Kidney (tissue), 13 donors: ENCODE measurements at regions not wholly inside any gene's neighbourhood (a gene's known extent, or its start where the extent isn't known, plus 50 kb on each side); places are given as distances from the start of the nearest gene placed in this dataset.

ENCODE experiments used
- DNase-seq, 5 donors: peaks; one replicate each; pipeline ENCODE4 v3.0.0-alpha.2; 2013 to 2020
- FAIRE-seq: peaks from 2 replicates; lab custom pipeline; 2012; peaks lifted over from hg19 to GRCh38; lab: Jason Lieb, UNC
- H3K27ac ChIP-seq, 2 donors: one replicate each; pipeline ENCODE4 v1.7.0; 2013; ENCODE audit warnings: low read depth in 2 of 2, low read length in 2 of 2, inconsistent platforms in 1 of 2
- H3K27me3 ChIP-seq: one replicate; pipeline ENCODE4 v1.7.1; 2013; ENCODE audit warnings: low read length, inconsistent platforms; ENCODE audit not compliant: control insufficient read depth, insufficient read depth
- H3K36me3 ChIP-seq, 3 donors: one replicate each; pipeline versions ENCODE4 v1.7.0 to v1.7.1; 2013; ENCODE audit warnings: low read length in 3 of 3, control low read depth in 1 of 3, inconsistent platforms in 1 of 3; ENCODE audit not compliant: insufficient read depth in 3 of 3, control insufficient read depth in 2 of 3
- H3K4me1 ChIP-seq, 3 donors: one replicate each; pipeline versions ENCODE4 v1.7.0 to v1.7.1; 2013; ENCODE audit warnings: low read length in 3 of 3, inconsistent platforms in 1 of 3, low read depth in 1 of 3; ENCODE audit not compliant: control insufficient read depth in 2 of 3, insufficient read depth in 2 of 3
- H3K4me3 ChIP-seq, 3 donors: one replicate each; pipeline versions ENCODE4 v1.7.0 to v1.8.1; 2013; ENCODE audit warnings: low read length in 3 of 3, control low read depth in 1 of 3, inconsistent platforms in 1 of 3
- H3K9ac ChIP-seq, 3 donors: one replicate each; pipeline versions ENCODE4 v1.7.0 to v1.7.1; 2013; ENCODE audit warnings: low read length in 3 of 3, control low read depth in 1 of 3, inconsistent platforms in 1 of 3
- H3K9me3 ChIP-seq, 3 donors: one replicate each; pipeline versions ENCODE4 v1.7.0 to v1.7.1; 2013; ENCODE audit warnings: low read length in 3 of 3, control low read depth in 1 of 3, inconsistent platforms in 1 of 3; ENCODE audit not compliant: control insufficient read depth in 2 of 3, insufficient read depth in 1 of 3
- intact Hi-C: fragments of 100-400 bp; cut with DNase I; formaldehyde crosslinking; loops from one replicate; pipeline ENCODE4 v1.11.1; 2022
- TF ChIP-seq, protein P1 (sequence below): IDR thresholded peaks from 3 replicates; pipeline ENCODE4 v1.5.1; 2012; ENCODE audit warnings: mild to moderate bottlenecking, moderate library complexity, borderline replicate concordance; ENCODE audit not compliant: insufficient read depth; ENCODE audit errors: extremely low read depth
- donor health status: control.
- donor health status: control.
- donor health status: control.
- donor health status: control.
- donor health status: control.
- donor health status: DM: yes; HTN: yes; CAD: no.
- donor health status: Normal renal cell carcinoma (clear cell type).

DNA sequence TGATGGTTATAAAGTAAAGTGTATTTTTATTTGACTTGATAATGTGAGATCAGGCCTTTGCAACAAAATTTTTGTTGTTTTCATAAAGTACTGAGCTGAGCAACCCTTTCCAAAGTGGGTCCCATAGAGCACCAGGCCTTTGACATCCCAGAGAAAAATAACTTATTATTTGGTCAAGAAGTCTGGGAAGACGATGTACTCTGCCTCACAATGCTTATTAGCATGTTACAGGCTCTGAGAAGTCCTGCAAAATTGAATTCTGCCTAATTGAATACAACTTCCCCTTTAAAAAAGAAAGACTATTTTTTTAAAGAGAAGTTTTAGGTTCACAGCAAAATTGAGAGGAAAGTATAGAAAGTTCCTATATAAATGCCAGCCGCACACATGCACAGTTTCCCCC, 151.5 kb upstream of the TCF4 start:
- intact Hi-C loops, result no loop called here
- no peak overlapping the region for H3K9ac ChIP-seq
- no peak for FAIRE-seq
- no peaks in the 10 kb centered on the region for H3K9me3 ChIP-seq
- no peak overlapping the region for H3K27ac ChIP-seq
- H3K4me1 ChIP-seq, result no peaks in the 10 kb centered on the region
- DNase-seq, result no peak
- H3K4me3 ChIP-seq, result no peak overlapping the region
- no peaks in the 10 kb centered on the region for H3K36me3 ChIP-seq
- TF ChIP-seq, protein P1, sequence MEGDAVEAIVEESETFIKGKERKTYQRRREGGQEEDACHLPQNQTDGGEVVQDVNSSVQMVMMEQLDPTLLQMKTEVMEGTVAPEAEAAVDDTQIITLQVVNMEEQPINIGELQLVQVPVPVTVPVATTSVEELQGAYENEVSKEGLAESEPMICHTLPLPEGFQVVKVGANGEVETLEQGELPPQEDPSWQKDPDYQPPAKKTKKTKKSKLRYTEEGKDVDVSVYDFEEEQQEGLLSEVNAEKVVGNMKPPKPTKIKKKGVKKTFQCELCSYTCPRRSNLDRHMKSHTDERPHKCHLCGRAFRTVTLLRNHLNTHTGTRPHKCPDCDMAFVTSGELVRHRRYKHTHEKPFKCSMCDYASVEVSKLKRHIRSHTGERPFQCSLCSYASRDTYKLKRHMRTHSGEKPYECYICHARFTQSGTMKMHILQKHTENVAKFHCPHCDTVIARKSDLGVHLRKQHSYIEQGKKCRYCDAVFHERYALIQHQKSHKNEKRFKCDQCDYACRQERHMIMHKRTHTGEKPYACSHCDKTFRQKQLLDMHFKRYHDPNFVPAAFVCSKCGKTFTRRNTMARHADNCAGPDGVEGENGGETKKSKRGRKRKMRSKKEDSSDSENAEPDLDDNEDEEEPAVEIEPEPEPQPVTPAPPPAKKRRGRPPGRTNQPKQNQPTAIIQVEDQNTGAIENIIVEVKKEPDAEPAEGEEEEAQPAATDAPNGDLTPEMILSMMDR, result no peak
- H3K27me3 ChIP-seq, result no peaks in the 10 kb centered on the region

DNA sequence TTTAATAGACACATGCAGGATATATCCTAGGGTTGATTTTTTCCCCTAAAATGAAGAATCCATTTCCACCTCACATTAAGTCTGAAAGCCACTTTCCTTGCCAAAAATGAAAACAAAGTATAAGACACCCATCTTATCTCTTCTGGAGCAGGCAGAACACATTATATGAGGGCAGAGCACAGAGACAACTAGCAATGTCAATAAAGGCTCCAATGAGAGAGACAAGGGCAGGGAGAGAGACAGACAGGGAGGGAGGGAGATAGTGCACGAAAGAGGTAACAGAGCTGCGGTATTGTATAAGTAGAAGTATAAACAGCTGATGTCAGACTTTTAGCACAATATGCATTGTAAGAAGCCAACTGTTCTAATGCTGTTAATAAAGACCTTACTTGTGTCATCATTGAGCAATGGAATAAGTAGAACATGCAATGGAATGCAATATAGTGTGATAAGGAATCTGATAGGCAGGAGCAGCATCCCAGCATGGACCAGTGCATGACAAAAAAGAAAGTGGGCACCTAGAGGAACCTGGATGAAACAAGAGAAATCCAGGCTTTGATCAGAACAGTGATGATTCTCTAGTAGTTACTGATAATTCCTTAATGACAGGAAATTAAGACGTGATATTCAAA, 150.6 kb upstream of the TCF4 start:
- intact Hi-C loops, result no loop called here

DNA sequence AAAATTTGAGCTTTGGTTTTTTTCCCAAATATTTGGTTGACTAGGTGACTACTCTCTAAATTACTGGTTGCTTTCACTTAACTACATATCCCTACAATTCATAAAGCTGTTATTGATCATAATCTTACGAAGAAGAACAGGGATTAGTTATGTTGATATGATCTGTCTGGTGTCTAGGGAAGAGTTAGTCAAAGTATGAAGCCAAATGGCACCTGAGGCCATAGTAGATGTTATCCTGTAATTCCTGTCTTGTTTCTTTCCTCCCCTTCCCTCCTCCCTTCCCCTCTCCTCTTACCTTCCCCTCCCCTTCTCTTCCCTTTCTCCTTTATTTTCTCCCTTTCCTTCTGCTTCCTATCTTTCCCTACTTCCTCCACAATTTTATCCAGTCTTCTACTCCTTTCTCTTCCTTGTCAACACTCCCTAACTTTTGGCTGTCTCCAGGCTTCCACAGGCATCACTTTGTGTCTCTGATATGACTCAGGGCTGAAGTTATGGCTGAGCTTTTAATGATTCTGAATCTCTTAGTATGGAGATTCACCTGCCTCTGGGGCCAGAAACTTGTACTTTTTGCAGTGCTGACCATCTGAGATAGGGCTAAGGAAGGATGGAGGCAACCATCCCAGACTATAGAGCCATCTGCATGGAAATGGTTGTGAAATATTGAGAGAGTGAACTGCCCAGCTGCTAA, 149.9 kb upstream of the TCF4 start:
- Histone ChIP-seq H3K9ac (no peak overlapping the region), H3K27me3 (no peaks in the 10 kb centered on the region), H3K9me3 (no peaks in the 10 kb centered on the region), H3K27ac (no peak overlapping the region), H3K36me3 (no peaks in the 10 kb centered on the region), H3K4me1 (no peaks in the 10 kb centered on the region), H3K4me3 (no peak overlapping the region)
- intact Hi-C loops, result no loop called here
- no peak for FAIRE-seq
- DNase-seq, result no peak
- TF ChIP-seq, protein P1, result no peak

More for the DNA sequence above, 150.6 kb upstream of the TCF4 start:
- H3K27ac ChIP-seq, result no peak overlapping the region
- no peak overlapping the region for H3K4me3 ChIP-seq
- H3K36me3 ChIP-seq, result no peaks in the 10 kb centered on the region
- no peaks in the 10 kb centered on the region for H3K27me3 ChIP-seq
- FAIRE-seq (no peak), DNase-seq (no peak)
- H3K9me3 ChIP-seq, result no peaks in the 10 kb centered on the region
- H3K4me1 ChIP-seq, result no peaks in the 10 kb centered on the region
- TF ChIP-seq, protein P1, result no peak
- no peak overlapping the region for H3K9ac ChIP-seq
